Neural crest cell (in vitro differentiated cells): ENCODE measurements at regions not wholly inside any gene's neighbourhood (a gene's known extent, or its start where the extent isn't known, plus 50 kb on each side); places are given as distances from the start of the nearest gene placed in this dataset.

Source experiments
- DNase-seq: peaks from one replicate; pipeline ENCODE4 v3.0.0; 2021; ENCODE audit warnings: low read depth, mixed read lengths, low spot score
- H3K27ac Mint-ChIP-seq: one replicate; pipeline ENCODE4 v1.8.0; 2021; ENCODE audit warnings: mild to moderate bottlenecking, mixed read lengths; ENCODE audit not compliant: unreplicated experiment
- H3K27me3 Mint-ChIP-seq: 2 replicates; pipeline ENCODE4 v1.8.0; 2021; ENCODE audit warnings: low read depth, mild to moderate bottlenecking, mixed read lengths
- H3K36me3 Mint-ChIP-seq: 2 replicates; pipeline ENCODE4 v1.8.0; 2021; ENCODE audit warnings: low read depth, mild to moderate bottlenecking, mixed read lengths
- H3K4me1 Mint-ChIP-seq: 2 replicates; pipeline ENCODE4 v1.8.0; 2021; ENCODE audit warnings: mixed read lengths
- H3K4me3 Mint-ChIP-seq: one replicate; pipeline ENCODE4 v1.8.0; 2021; ENCODE audit warnings: mild to moderate bottlenecking, mixed read lengths
- H3K9me3 Mint-ChIP-seq: 2 replicates; pipeline ENCODE4 v1.8.0; 2021; ENCODE audit warnings: mixed read lengths
- CTCF ChIP-seq: fragments of 200-600 bp; sonication (generic); conservative IDR thresholded peaks from 2 replicates; pipeline ENCODE4 v1.5.0; 2021; ENCODE audit warnings: antibody characterized with exemption, mild to moderate bottlenecking

GRCh38 chr12:14313379-14314138 is 51.9 kb upstream of the ATF7IP start:
- no peaks in the 10 kb centered on the region for H3K4me1 Mint-ChIP-seq
- no peak overlapping the region for H3K4me3 Mint-ChIP-seq
- DNase-seq = no peak
- H3K36me3 Mint-ChIP-seq = no peaks in the 10 kb centered on the region
- no peak overlapping the region for H3K27ac Mint-ChIP-seq
- peaks cover 2% of the 10 kb centered on the region for H3K9me3 Mint-ChIP-seq
- TF ChIP-seq CTCF = no peak
- H3K27me3 Mint-ChIP-seq = no peaks in the 10 kb centered on the region

DNA sequence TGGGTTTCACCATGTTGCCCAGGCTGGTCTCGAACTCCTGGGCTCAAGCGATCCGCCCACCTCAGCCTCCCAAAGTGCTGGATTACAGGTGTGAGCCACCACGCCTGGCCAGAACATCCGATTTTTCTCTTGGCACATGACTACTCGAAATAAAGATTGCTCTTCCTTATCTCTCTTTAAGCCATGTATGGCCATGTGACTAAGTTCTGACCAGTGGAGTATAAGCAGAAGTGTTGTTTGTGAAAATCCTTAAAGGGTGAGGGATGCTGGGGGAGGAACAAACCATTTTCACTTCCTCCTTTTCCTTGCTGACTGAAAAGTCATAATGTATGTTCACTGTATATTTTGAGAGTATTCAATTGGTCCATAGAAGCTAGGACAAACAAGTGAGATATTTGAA is 50.7 kb upstream of the ATF7IP start:
- no peak for DNase-seq
- Mint-ChIP-seq H3K27me3 (no peaks in the 10 kb centered on the region), H3K9me3 (peaks cover 2% of the 10 kb centered on the region), H3K4me3 (no peak overlapping the region), H3K27ac (no peak overlapping the region), H3K36me3 (no peaks in the 10 kb centered on the region), H3K4me1 (no peaks in the 10 kb centered on the region)
- no peak for TF ChIP-seq CTCF

- no peak for DNase-seq
- Mint-ChIP-seq H3K27ac (no peak overlapping the region), H3K27me3 (no peaks in the 10 kb centered on the region), H3K9me3 (peaks cover 2% of the 10 kb centered on the region), H3K4me1 (no peaks in the 10 kb centered on the region), H3K36me3 (no peaks in the 10 kb centered on the region), H3K4me3 (no peak overlapping the region)
- no peak for TF ChIP-seq CTCF
Observed at GRCh38 chr12:14315501-14315900, 50.0 kb upstream of the ATF7IP start.
